WERI-Rb-1 (cell line): ENCODE measurements at regions not wholly inside any gene's neighbourhood (a gene's known extent, or its start where the extent isn't known, plus 50 kb on each side); places are given as distances from the start of the nearest gene placed in this dataset.

Source experiments
- DNase-seq: peaks from one replicate; pipeline ENCODE4 v3.0.0-alpha.2; 2020
- H3K27ac ChIP-seq: fragments of 250-450 bp; sonication (Bioruptor Pico); 2 replicates; pipeline ENCODE4 v1.5.1; 2020; ENCODE audit warnings: mild to moderate bottlenecking, moderate library complexity
- H3K27me3 ChIP-seq: fragments of 250-450 bp; sonication (Bioruptor Pico); 2 replicates; pipeline ENCODE4 v1.5.1; 2021; ENCODE audit warnings: mild to moderate bottlenecking, low read depth, moderate library complexity; ENCODE audit not compliant: insufficient read depth, severe bottlenecking
- H3K36me3 ChIP-seq: fragments of 250-450 bp; sonication (Bioruptor Pico); 2 replicates; pipeline ENCODE4 v1.5.1; 2020; ENCODE audit warnings: mild to moderate bottlenecking, moderate library complexity
- H3K4me3 ChIP-seq: 2 replicates; pipeline ENCODE4 v1.5.1; 2011; ENCODE audit warnings: low read depth, mild to moderate bottlenecking, control low read depth, low read length
- H3K9me3 ChIP-seq: fragments of 250-450 bp; sonication (Bioruptor Pico); 2 replicates; pipeline ENCODE4 v1.5.1; 2021; ENCODE audit warnings: mild to moderate bottlenecking, moderate library complexity; ENCODE audit not compliant: severe bottlenecking
- TF ChIP-seq, protein P1 (sequence below): IDR thresholded peaks from 2 replicates; pipeline ENCODE4 v1.5.1; 2011; ENCODE audit warnings: low read depth, mild to moderate bottlenecking, control low read depth, inconsistent platforms, low read length

- TF ChIP-seq, protein P1, sequence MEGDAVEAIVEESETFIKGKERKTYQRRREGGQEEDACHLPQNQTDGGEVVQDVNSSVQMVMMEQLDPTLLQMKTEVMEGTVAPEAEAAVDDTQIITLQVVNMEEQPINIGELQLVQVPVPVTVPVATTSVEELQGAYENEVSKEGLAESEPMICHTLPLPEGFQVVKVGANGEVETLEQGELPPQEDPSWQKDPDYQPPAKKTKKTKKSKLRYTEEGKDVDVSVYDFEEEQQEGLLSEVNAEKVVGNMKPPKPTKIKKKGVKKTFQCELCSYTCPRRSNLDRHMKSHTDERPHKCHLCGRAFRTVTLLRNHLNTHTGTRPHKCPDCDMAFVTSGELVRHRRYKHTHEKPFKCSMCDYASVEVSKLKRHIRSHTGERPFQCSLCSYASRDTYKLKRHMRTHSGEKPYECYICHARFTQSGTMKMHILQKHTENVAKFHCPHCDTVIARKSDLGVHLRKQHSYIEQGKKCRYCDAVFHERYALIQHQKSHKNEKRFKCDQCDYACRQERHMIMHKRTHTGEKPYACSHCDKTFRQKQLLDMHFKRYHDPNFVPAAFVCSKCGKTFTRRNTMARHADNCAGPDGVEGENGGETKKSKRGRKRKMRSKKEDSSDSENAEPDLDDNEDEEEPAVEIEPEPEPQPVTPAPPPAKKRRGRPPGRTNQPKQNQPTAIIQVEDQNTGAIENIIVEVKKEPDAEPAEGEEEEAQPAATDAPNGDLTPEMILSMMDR: no peak
- no peaks in the 10 kb centered on the region for H3K27me3 ChIP-seq
- H3K36me3 ChIP-seq: no peaks in the 10 kb centered on the region
- H3K27ac ChIP-seq: no peak overlapping the region
- no peak for DNase-seq
- no peak overlapping the region for H3K4me3 ChIP-seq
- H3K9me3 ChIP-seq: no peaks in the 10 kb centered on the region
Observed at GRCh38 chr7:125033506-125033905, 103.9 kb upstream of the POT1 start.

DNA sequence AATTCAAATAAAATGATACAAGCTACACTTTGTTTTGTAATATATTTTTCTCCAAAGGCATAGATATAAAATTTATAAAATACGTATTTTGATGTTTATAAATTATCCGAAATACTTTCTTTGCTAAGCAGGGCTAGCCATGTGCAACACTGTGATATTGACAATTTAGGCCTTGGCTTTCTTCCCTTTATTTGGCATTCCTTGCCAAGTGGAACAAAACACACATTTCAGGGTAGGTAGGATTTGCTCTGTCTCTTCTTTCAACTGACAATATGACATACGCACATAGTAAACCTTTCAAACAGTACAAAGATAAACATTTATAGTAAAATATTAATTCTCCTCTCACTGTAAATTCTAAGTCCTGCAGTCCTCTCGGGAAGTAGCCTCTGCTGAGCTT lies 103.3 kb upstream of the POT1 start:
- no peak for DNase-seq
- Histone ChIP-seq H3K36me3 (no peaks in the 10 kb centered on the region), H3K27ac (no peak overlapping the region), H3K4me3 (no peak overlapping the region), H3K9me3 (no peaks in the 10 kb centered on the region), H3K27me3 (no peaks in the 10 kb centered on the region)
- TF ChIP-seq, protein P1: no peak

- no peak overlapping the region for H3K4me3 ChIP-seq
- H3K27ac ChIP-seq: no peak overlapping the region
- no peaks in the 10 kb centered on the region for H3K9me3 ChIP-seq
- no peaks in the 10 kb centered on the region for H3K36me3 ChIP-seq
- TF ChIP-seq, protein P1: no peak
- DNase-seq: no peak
- no peaks in the 10 kb centered on the region for H3K27me3 ChIP-seq
Observed at GRCh38 chr7:125030756-125031387, 101.2 kb upstream of the POT1 start.

DNA sequence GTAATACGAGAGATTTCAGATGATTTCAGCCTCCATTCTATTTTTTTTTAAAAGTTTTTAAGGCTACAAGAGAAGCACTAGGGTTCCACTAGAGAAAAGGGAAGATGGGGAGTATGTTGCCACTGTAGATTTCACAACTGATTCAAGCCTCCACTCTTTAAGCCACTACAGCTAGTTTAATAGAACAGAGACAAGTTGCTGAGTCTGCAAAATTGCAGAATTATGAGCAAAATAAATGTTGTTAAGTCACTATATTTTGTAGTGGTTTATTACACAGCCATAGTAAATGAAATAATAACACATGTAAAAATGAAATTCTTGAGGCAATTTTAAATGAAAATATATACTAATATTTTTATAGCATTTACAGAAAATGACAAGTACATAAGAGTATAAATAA lies 96.0 kb upstream of the POT1 start:
- no peak for DNase-seq
- Histone ChIP-seq H3K4me3 (no peak overlapping the region), H3K36me3 (no peaks in the 10 kb centered on the region), H3K27ac (no peak overlapping the region), H3K27me3 (no peaks in the 10 kb centered on the region), H3K9me3 (no peaks in the 10 kb centered on the region)
- TF ChIP-seq, protein P1: no peak

GRCh38 chr7:125020801-125021200 lies 91.2 kb upstream of the POT1 start:
- H3K27me3 ChIP-seq: no peaks in the 10 kb centered on the region
- no peak overlapping the region for H3K27ac ChIP-seq
- no peak for DNase-seq
- TF ChIP-seq, protein P1: no peak
- H3K4me3 ChIP-seq: no peak overlapping the region
- H3K9me3 ChIP-seq: no peaks in the 10 kb centered on the region
- no peaks in the 10 kb centered on the region for H3K36me3 ChIP-seq

DNA sequence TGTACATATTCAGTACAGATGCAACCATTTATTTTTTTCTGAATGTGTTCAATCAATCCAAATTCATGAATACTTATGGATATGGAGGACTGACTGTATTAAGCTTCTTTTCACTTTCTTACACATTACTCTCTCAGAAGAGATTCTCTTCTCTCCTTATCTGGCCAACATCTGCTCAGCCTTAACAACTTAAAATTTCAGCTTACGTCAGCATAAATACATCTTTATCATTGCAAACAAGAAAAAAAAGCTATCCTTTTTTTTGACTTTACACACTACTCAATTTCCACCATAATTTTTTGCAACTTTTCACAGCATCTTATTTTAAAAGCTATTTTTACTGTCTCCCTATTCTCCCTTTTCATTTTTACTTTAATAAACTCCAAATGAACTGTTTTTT lies 80.9 kb upstream of the POT1 start:
- no peak overlapping the region for H3K27ac ChIP-seq
- no peak overlapping the region for H3K4me3 ChIP-seq
- no peaks in the 10 kb centered on the region for H3K27me3 ChIP-seq
- H3K36me3 ChIP-seq: no peaks in the 10 kb centered on the region
- DNase-seq: no peak
- no peaks in the 10 kb centered on the region for H3K9me3 ChIP-seq
- TF ChIP-seq, protein P1: no peak
